NCI-H460 (cell line): ENCODE measurements at regions not wholly inside any gene's neighbourhood (a gene's known extent, or its start where the extent isn't known, plus 50 kb on each side); places are given as distances from the start of the nearest gene placed in this dataset.
"Not testable (repeated sequence)": the region's sequence is repeated elsewhere in the genome, so short reads cannot be mapped to it uniquely, and the experiment has no call there.

ENCODE experiments used
- DNase-seq: peaks from one replicate; pipeline ENCODE4 v3.0.0-alpha.2; 2016; ENCODE audit warnings: low read depth; ENCODE audit errors: extremely low read depth

- no peak for DNase-seq
Measured at GRCh38 chr19:30066781-30067759, 125.0 kb downstream of the URI1 start.

GRCh38 chr19:30067956-30068506, 126.0 kb downstream of the URI1 start:
- not testable (repeated sequence) for DNase-seq

DNA sequence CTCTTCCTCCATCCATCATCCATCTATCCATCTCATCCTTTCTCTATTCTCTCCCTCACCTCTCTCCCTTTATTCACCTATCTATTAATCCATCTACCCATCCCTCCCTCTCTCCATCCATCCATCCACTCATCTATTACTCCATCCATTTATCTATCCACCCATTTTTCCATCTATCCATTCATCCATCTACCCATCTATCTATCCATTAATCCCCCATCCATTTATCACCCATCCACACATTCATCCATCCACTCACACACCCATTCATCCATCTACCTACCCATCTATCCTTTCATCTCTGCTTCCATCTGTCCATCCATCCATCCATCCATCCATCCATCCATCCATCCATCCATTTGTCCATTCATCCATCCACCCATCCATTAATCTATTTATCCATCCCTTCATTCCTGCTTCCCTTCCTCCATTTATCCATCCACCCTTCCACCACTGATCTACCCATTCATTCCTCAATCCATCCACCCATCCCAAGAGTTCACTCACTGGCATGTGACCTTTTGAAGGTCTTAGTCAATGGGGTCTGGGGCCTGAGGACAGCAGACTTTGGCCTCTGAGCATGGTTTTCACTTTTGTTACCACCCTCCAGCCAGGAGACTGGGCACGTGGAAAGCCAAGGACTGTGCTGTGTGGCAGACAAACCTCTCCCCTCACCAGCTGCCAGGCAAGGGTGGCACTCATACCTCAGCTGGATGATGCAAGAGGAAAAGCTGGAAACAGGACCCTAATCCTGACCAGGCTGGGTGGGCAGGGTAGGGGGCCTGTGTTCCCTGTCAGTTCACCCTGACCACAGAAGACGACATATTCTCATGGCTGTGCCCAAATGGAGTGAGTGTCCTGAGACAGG, 126.7 kb downstream of the URI1 start:
- no peak for DNase-seq

DNA sequence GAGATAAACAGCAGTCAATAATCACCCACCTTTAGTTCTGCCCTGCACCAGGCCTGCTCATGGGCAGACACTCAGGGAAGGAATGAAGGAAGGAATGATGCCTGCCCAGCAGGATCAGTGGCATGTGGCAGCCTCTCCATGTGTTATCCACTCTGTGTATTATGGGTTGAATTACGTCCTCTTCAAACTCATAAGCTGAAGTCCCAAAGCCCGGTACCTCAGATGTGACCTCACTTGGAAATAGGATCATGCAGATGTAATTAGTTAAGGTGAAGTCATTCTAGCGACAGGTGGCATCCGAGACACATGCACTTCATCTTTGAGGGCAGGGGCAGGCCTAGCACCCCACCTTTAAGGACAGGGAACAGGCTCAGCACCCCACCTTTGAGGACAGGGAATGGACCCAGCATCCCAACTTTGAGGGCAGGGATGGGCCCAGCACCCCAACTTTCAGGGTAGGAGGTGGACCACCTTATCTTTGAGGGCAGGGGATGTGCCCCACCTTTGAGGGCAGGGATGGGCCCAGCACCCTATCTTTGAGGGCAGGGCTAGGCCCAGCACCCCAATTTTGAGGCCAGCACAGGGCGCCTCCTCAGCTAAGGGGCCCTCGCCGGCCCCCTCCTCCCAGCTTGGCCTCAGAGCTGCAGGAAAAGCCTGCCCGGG, 127.6 kb downstream of the URI1 start:
- DNase-seq = no peak

GRCh38 chr19:30070198-30070967, 128.3 kb downstream of the URI1 start:
- DNase-seq = no peak

- no peak for DNase-seq
Measured at GRCh38 chr19:30070968-30071632, 129.1 kb downstream of the URI1 start.

DNA sequence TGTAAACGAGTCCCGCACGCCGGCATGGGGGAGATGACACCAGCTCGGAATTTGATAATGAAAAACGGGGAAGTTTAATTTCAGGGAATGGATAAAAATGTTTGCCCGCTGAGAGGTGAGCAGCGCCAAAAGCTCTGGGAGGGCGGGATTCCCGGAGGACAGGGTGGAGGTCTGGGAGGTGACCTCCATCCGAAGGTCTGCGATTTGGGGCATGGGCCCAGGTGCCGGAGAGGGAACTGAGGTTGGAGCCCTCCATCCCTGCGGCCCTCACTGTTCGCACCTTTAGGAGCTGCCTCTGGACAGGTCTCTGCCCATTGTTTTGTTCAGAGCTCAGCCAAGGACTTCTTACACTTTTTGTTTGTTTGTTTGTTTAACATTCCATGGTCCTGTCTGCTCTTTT, 129.8 kb downstream of the URI1 start:
- DNase-seq = no peak

GRCh38 chr19:30073152-30074000, 131.3 kb downstream of the URI1 start:
- DNase-seq = no peak

DNA sequence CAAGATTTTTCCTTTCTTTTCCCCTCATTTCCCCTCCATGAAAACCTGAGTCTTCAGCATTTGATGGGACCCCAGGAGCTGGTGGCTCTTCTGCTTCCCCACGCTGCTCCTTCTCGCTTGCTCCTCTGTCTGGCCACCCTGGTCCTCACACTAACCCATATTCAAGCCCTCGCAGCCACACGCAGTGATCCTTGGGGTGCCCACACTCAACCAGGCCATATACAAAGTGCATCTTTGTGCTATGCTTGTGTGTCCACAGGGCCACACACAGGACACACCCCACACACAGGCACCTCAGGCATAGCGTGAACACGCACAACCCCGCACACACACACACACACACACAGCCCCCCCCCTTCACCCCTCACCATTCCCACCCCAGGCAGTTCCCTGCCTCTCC, 132.1 kb downstream of the URI1 start:
- no peak for DNase-seq

DNA sequence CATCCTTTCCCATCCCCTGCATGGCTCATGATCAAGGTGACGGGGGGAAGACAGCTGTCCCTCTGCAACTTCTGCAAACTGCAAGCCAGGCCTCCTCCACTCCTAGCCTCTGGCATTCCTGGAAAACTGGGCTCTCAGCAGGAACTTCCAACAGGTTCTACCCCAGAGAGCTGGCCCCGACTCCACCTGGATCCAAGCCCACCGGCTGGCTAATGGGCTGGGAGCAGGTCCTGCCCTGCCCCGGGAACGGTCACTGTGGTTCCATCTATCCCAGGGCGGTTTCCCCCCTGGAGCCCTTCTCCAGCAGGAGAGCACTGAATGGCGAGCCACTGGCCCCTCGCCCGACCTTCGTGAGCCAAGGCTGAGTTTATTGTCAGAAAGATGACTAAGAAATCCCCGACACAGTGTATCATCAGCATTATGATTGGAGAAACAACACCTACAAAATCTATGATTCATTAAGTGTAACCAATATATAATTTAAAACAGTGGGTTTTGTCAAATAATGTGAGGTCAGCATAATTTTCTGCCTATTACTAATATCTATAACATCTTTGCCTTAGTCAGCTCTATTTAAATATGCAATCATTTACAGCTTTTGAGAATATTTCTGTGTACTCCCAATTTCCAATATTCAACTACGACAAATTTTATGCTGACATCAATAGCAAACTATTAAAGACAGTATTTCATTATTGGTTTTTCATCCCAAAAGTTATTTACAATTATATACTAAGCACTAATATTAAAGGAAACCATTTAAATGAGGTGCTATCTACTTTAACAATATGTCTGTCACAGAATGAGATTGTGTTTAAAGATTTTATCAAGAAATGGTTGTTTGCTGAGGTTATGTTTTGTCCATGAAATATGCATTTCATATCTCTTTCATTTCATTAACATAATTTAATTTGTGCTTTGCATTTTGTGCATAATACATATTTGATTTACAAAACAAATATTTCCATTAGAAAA, 133.0 kb downstream of the URI1 start:
- DNase-seq = no peak

DNA sequence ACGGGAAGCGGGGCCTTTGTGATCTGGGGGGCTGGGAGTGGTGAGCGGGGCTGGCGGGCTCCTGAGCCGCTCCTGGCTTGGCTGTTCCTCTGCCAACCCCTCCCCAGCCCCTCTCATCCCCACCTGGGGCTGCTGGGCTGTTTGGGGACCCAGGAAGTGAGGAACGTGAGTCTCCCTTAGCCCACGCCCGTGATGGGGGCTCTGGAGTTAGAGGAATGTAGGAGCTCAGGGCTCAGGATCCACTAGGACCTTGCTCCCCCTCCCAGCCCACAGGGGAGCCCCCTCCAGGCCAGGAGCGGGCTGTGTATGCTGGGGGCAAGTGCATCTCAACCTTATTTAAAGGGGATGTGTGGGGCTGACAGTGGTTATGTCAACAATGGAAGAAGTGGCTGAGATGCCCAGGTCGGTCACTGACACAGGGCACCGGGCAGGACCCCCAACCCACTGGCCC, 134.1 kb downstream of the URI1 start:
- no peak for DNase-seq

DNA sequence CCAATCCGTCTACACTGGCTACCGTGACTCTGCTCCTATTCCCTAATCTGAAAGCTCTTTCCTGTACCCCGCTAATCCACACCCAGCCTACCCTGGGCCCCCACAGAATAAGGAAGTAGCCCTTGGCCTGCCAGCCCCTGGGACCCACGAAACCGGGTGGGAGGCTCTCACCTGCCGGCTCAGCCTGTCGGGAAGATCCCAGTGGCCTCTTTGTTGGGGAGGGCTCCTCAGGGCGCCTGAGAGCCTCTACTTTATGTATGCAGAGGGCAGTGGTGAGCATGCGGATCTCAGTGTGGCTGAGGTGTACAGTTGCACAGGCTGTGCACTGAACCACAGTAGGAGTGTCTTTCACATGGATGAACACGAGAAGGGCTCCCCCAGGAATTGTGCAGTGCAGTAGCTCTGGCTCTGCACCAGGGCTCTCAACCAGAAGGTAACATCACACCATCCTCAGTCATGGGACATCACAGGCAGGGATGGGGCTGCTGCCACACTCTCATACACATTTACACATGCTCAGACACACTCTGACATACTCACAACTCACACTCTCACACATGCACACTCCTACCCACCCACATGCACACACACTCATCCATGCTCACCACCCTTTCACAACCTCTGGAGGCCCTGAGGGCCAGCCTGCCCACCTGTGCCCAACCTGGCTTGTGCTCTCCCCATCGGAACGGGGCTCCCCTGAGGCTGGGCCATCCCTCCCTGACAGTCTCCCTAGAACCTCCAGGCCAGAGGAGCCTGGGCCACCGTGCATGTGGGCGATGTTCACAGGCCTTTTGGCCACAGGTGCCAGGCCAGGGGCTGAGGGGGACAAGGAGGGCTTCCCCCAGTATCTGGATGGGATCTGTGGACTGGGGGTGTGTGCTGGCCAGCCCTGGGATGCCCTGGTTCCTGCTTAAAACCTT, 135.0 kb downstream of the URI1 start:
- DNase-seq = no peak

DNA sequence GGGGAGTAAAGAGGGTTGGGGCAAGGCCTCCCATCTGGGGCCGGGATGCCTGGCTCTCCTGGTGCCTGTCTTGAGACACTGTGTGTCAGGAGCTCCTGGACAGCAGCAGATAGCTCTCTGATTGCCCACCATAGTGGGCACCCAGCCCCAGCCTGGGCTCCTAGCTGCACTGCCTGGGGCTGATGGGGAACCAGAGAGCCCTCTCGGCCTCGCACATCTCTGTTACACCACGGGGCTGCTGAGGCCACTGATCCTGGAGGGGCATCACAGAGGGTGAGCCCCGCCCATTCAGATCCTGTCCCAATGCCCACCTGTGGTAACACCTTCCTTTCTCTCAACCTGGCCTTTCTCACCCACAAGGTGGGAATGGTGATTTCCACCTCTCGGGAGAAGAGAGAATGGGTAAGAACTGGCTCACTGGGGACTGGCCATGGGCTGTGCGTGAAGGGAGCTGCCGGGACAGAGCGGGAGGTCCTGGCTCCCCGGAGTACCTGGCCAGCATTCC, 135.9 kb downstream of the URI1 start:
- DNase-seq = no peak

DNA sequence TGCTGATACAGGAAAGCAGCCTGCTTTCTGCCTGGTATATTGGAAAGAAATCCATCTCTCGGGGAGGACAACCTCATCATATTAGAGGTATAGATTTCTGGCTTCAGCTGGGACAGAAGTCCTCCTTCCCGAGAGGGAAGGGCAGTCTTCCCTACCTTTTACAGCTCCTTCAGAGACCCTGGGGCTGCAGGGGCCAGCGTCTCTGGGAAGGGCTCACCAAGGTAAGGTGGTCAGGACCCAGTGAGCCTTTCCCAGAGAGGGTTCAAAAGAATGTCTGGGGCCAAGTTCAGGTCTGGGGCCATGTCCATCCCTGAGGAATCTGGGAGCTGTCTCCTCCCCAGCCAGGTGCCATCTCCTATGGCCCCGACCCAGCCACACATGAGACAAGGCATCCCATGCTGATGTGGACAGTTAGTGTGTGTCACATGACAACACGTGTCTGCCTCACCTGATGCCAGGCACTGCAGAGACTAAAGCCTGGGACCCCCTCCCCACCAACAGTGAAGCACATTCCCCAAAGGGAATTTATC, 136.4 kb downstream of the URI1 start:
- no peak for DNase-seq

- no peak for DNase-seq
Measured at GRCh38 chr19:30079200-30079599, 137.2 kb downstream of the URI1 start.

GRCh38 chr19:30082168-30082567, 140.1 kb downstream of the URI1 start:
- no peak for DNase-seq
